ENCODE measurements at regions not wholly inside any gene's neighbourhood (a gene's known extent, or its start where the extent isn't known, plus 50 kb on each side); places are given as distances from the start of the nearest gene placed in this dataset.
A peak's percentile ranks its signal among the peaks of the same experiment; 100 is the strongest.
"Not testable (repeated sequence)": the region's sequence is repeated elsewhere in the genome, so short reads cannot be mapped to it uniquely, and the experiment has no call there.

GRCh38 chr2:154565433-154565832 lies 133.1 kb upstream of the KCNJ3 start:
- no peaks in the 10 kb centered on the region for H3K4me1 ChIP-seq (ENCODE audit: insufficient read depth, low read length)
- no peak overlapping the region for H3K4me3 Mint-ChIP-seq
- H3K4me3 ChIP-seq (ENCODE audit: low read length): no peak overlapping the region
- no peaks in the 10 kb centered on the region for H3K27me3 Mint-ChIP-seq
- H3K27ac Mint-ChIP-seq: no peak overlapping the region
- DNase-seq: no peak
- CTCF ChIA-PET: no interaction called here
- H3K36me3 Mint-ChIP-seq: no peaks in the 10 kb centered on the region
- no peaks in the 10 kb centered on the region for H3K36me3 ChIP-seq (ENCODE audit: insufficient read depth, low read length)
- H3K9me3 ChIP-seq (ENCODE audit: low read length): peaks cover 5% of the 10 kb centered on the region
- H3K27me3 ChIP-seq (ENCODE audit: insufficient read depth, low read length, poor library complexity, severe bottlenecking): no peaks in the 10 kb centered on the region
- no peaks in the 10 kb centered on the region for H3K4me1 Mint-ChIP-seq
- POLR2A ChIA-PET: no interaction called here
- no peak overlapping the region for H3K27ac ChIP-seq (ENCODE audit: low read depth, low read length)
- peaks cover 0 to 34% (median 8%) of the 10 kb centered on the region in 5 donors for H3K9me3 Mint-ChIP-seq

GRCh38 chr2:154568413-154568812 lies 130.1 kb upstream of the KCNJ3 start:
- Histone ChIP-seq H3K9me3 (ENCODE audit: low read length) (peaks cover 5% of the 10 kb centered on the region), H3K27me3 (ENCODE audit: insufficient read depth, low read length, poor library complexity, severe bottlenecking) (no peaks in the 10 kb centered on the region), H3K27ac (ENCODE audit: low read depth, low read length) (no peak overlapping the region), H3K4me3 (ENCODE audit: low read length) (no peak overlapping the region), H3K4me1 (ENCODE audit: insufficient read depth, low read length) (no peaks in the 10 kb centered on the region), H3K36me3 (ENCODE audit: insufficient read depth, low read length) (no peaks in the 10 kb centered on the region)
- Mint-ChIP-seq H3K27ac (no peak overlapping the region), H3K27me3 (no peaks in the 10 kb centered on the region), H3K4me1 (no peaks in the 10 kb centered on the region), H3K4me3 (no peak overlapping the region), H3K9me3 (peaks cover 5 to 20% (median 10%) of the 10 kb centered on the region in 5 donors), H3K36me3 (no peaks in the 10 kb centered on the region)
- no peak for DNase-seq
- CTCF ChIA-PET: no interaction called here
- POLR2A ChIA-PET: no interaction called here

GRCh38 chr2:154570501-154570900 lies 128.0 kb upstream of the KCNJ3 start:
- Histone ChIP-seq H3K4me3 (ENCODE audit: low read length) (no peak overlapping the region), H3K9me3 (ENCODE audit: low read length) (peaks cover 5% of the 10 kb centered on the region), H3K36me3 (ENCODE audit: insufficient read depth, low read length) (no peaks in the 10 kb centered on the region), H3K27ac (ENCODE audit: low read depth, low read length) (no peak overlapping the region), H3K27me3 (ENCODE audit: insufficient read depth, low read length, poor library complexity, severe bottlenecking) (no peaks in the 10 kb centered on the region), H3K4me1 (ENCODE audit: insufficient read depth, low read length) (no peaks in the 10 kb centered on the region)
- ChIA-PET CTCF (no interaction called here), POLR2A (no interaction called here)
- no peaks in the 10 kb centered on the region for H3K27me3 Mint-ChIP-seq
- DNase-seq: no peak
- no peaks in the 10 kb centered on the region for H3K4me1 Mint-ChIP-seq
- H3K9me3 Mint-ChIP-seq: peaks cover 5 to 16% (median 9%) of the 10 kb centered on the region in 5 donors
- H3K4me3 Mint-ChIP-seq: no peak overlapping the region
- H3K27ac Mint-ChIP-seq: no peak overlapping the region
- no peaks in the 10 kb centered on the region for H3K36me3 Mint-ChIP-seq

- peaks cover 3 to 11% (median 4%) of the 10 kb centered on the region in 5 donors for H3K9me3 Mint-ChIP-seq
- H3K27me3 Mint-ChIP-seq; H3K36me3 ChIP-seq (ENCODE audit: insufficient read depth, low read length); H3K27ac Mint-ChIP-seq; DNase-seq; H3K4me1 ChIP-seq (ENCODE audit: insufficient read depth, low read length); H3K4me1 Mint-ChIP-seq; POLR2A ChIA-PET; H3K27ac ChIP-seq (ENCODE audit: low read depth, low read length); H3K36me3 Mint-ChIP-seq; H3K9me3 ChIP-seq (ENCODE audit: low read length); H3K4me3 Mint-ChIP-seq; CTCF ChIA-PET; H3K27me3 ChIP-seq (ENCODE audit: insufficient read depth, low read length, poor library complexity, severe bottlenecking); H3K4me3 ChIP-seq (ENCODE audit: low read length): not testable (repeated sequence)
Measured at GRCh38 chr2:154576699-154577098, 121.8 kb upstream of the KCNJ3 start.

- CTCF ChIA-PET: no interaction called here
- Mint-ChIP-seq H3K9me3 (peaks cover 3 to 11% (median 4%) of the 10 kb centered on the region in 5 donors), H3K4me3 (no peak overlapping the region), H3K27ac (no peak overlapping the region), H3K27me3 (peaks cover 0 to 3% of the 10 kb centered on the region in 2 donors), H3K4me1 (no peaks in the 10 kb centered on the region), H3K36me3 (peaks cover 0 to 1% (median 0%) of the 10 kb centered on the region in 3 donors)
- POLR2A ChIA-PET: no interaction called here
- Histone ChIP-seq H3K4me3 (ENCODE audit: low read length) (no peak overlapping the region), H3K27ac (ENCODE audit: low read depth, low read length) (no peak overlapping the region), H3K9me3 (ENCODE audit: low read length) (no peaks in the 10 kb centered on the region), H3K4me1 (ENCODE audit: insufficient read depth, low read length) (no peaks in the 10 kb centered on the region), H3K27me3 (ENCODE audit: insufficient read depth, low read length, poor library complexity, severe bottlenecking) (no peaks in the 10 kb centered on the region), H3K36me3 (ENCODE audit: insufficient read depth, low read length) (no peaks in the 10 kb centered on the region)
- DNase-seq: no peak
Measured at GRCh38 chr2:154577390-154577789, 121.1 kb upstream of the KCNJ3 start.

GRCh38 chr2:154580767-154581166 lies 117.7 kb upstream of the KCNJ3 start:
- peaks cover 0 to 3% of the 10 kb centered on the region in 2 donors for H3K27me3 Mint-ChIP-seq
- peak overlapping the region in 1 of 8 donors; percentile 34 for H3K27ac Mint-ChIP-seq
- POLR2A ChIA-PET: no interaction called here
- H3K36me3 Mint-ChIP-seq: peaks cover 0 to 1% (median 0%) of the 10 kb centered on the region in 3 donors
- Histone ChIP-seq H3K9me3 (ENCODE audit: low read length) (no peaks in the 10 kb centered on the region), H3K4me3 (ENCODE audit: low read length) (no peak overlapping the region), H3K36me3 (ENCODE audit: insufficient read depth, low read length) (no peaks in the 10 kb centered on the region), H3K27ac (ENCODE audit: low read depth, low read length) (no peak overlapping the region), H3K4me1 (ENCODE audit: insufficient read depth, low read length) (no peaks in the 10 kb centered on the region), H3K27me3 (ENCODE audit: insufficient read depth, low read length, poor library complexity, severe bottlenecking) (no peaks in the 10 kb centered on the region)
- no peak for DNase-seq
- no peak overlapping the region for H3K4me3 Mint-ChIP-seq
- no peaks in the 10 kb centered on the region for H3K4me1 Mint-ChIP-seq
- H3K9me3 Mint-ChIP-seq: peaks cover 3 to 13% (median 6%) of the 10 kb centered on the region in 5 donors
- CTCF ChIA-PET: no interaction called here

GRCh38 chr2:154582694-154583093 lies 115.8 kb upstream of the KCNJ3 start:
- H3K9me3 Mint-ChIP-seq: peaks cover 3 to 13% (median 6%) of the 10 kb centered on the region in 5 donors
- H3K4me3 ChIP-seq (ENCODE audit: low read length); H3K4me3 Mint-ChIP-seq; H3K27me3 ChIP-seq (ENCODE audit: insufficient read depth, low read length, poor library complexity, severe bottlenecking); H3K36me3 ChIP-seq (ENCODE audit: insufficient read depth, low read length); H3K27ac Mint-ChIP-seq; H3K9me3 ChIP-seq (ENCODE audit: low read length); H3K36me3 Mint-ChIP-seq; H3K27ac ChIP-seq (ENCODE audit: low read depth, low read length); H3K27me3 Mint-ChIP-seq; DNase-seq; H3K4me1 Mint-ChIP-seq; POLR2A ChIA-PET; H3K4me1 ChIP-seq (ENCODE audit: insufficient read depth, low read length); CTCF ChIA-PET: not testable (repeated sequence)

GRCh38 chr2:154583274-154583673 lies 115.2 kb upstream of the KCNJ3 start:
- H3K27ac ChIP-seq (ENCODE audit: low read depth, low read length); H3K36me3 Mint-ChIP-seq; H3K27me3 Mint-ChIP-seq; H3K4me1 Mint-ChIP-seq; H3K36me3 ChIP-seq (ENCODE audit: insufficient read depth, low read length); H3K4me3 Mint-ChIP-seq; H3K27ac Mint-ChIP-seq; H3K9me3 ChIP-seq (ENCODE audit: low read length); DNase-seq; H3K4me1 ChIP-seq (ENCODE audit: insufficient read depth, low read length); H3K27me3 ChIP-seq (ENCODE audit: insufficient read depth, low read length, poor library complexity, severe bottlenecking); CTCF ChIA-PET; H3K4me3 ChIP-seq (ENCODE audit: low read length); POLR2A ChIA-PET: not testable (repeated sequence)
- peaks cover 3 to 13% (median 6%) of the 10 kb centered on the region in 5 donors for H3K9me3 Mint-ChIP-seq

- Histone ChIP-seq H3K4me3 (ENCODE audit: low read length) (no peak overlapping the region), H3K4me1 (ENCODE audit: insufficient read depth, low read length) (no peaks in the 10 kb centered on the region), H3K9me3 (ENCODE audit: low read length) (no peaks in the 10 kb centered on the region), H3K27ac (ENCODE audit: low read depth, low read length) (no peak overlapping the region), H3K36me3 (ENCODE audit: insufficient read depth, low read length) (no peaks in the 10 kb centered on the region), H3K27me3 (ENCODE audit: insufficient read depth, low read length, poor library complexity, severe bottlenecking) (no peaks in the 10 kb centered on the region)
- H3K4me3 Mint-ChIP-seq: no peak overlapping the region
- CTCF ChIA-PET: no interaction called here
- no peak overlapping the region for H3K27ac Mint-ChIP-seq
- no peaks in the 10 kb centered on the region for H3K27me3 Mint-ChIP-seq
- DNase-seq: no peak
- H3K4me1 Mint-ChIP-seq: no peaks in the 10 kb centered on the region
- POLR2A ChIA-PET: no interaction called here
- peaks cover 0 to 8% (median 2%) of the 10 kb centered on the region in 5 donors for H3K9me3 Mint-ChIP-seq
- H3K36me3 Mint-ChIP-seq: no peaks in the 10 kb centered on the region
Measured at GRCh38 chr2:154587739-154588138, 110.8 kb upstream of the KCNJ3 start.

Data from CD8-positive, alpha-beta memory T cell (primary cell).